Chondrocyte (in vitro differentiated cells): ENCODE measurements at regions not wholly inside any gene's neighbourhood (a gene's known extent, or its start where the extent isn't known, plus 50 kb on each side); places are given as distances from the start of the nearest gene placed in this dataset.

Source experiments
- DNase-seq: peaks from one replicate; pipeline ENCODE4 v3.0.0; 2021; ENCODE audit warnings: mixed read lengths, low spot score
- H3K27ac Mint-ChIP-seq: one replicate; pipeline ENCODE4 v1.8.0; 2021; ENCODE audit warnings: mild to moderate bottlenecking, moderate library complexity, mixed read lengths; ENCODE audit not compliant: unreplicated experiment
- H3K27me3 Mint-ChIP-seq: 2 replicates; pipeline ENCODE4 v1.8.0; 2021; ENCODE audit warnings: low read depth, mixed read lengths
- H3K36me3 Mint-ChIP-seq: 2 replicates; pipeline ENCODE4 v1.8.0; 2021; ENCODE audit warnings: low read depth, mixed read lengths
- H3K4me1 Mint-ChIP-seq: 2 replicates; pipeline ENCODE4 v1.8.0; 2021; ENCODE audit warnings: low read depth, mild to moderate bottlenecking, mixed read lengths
- H3K4me3 Mint-ChIP-seq: one replicate; pipeline ENCODE4 v1.8.0; 2021; ENCODE audit warnings: mild to moderate bottlenecking, moderate library complexity, mixed read lengths; ENCODE audit not compliant: unreplicated experiment
- H3K9me3 Mint-ChIP-seq: 2 replicates; pipeline ENCODE4 v1.8.0; 2021; ENCODE audit warnings: low read depth, mixed read lengths
- TF ChIP-seq, protein P1 (sequence below): fragments of 200-600 bp; sonication (generic); IDR thresholded peaks from 2 replicates; pipeline ENCODE4 v1.5.0; 2021; ENCODE audit warnings: antibody characterized with exemption, mild to moderate bottlenecking, moderate library complexity

DNA sequence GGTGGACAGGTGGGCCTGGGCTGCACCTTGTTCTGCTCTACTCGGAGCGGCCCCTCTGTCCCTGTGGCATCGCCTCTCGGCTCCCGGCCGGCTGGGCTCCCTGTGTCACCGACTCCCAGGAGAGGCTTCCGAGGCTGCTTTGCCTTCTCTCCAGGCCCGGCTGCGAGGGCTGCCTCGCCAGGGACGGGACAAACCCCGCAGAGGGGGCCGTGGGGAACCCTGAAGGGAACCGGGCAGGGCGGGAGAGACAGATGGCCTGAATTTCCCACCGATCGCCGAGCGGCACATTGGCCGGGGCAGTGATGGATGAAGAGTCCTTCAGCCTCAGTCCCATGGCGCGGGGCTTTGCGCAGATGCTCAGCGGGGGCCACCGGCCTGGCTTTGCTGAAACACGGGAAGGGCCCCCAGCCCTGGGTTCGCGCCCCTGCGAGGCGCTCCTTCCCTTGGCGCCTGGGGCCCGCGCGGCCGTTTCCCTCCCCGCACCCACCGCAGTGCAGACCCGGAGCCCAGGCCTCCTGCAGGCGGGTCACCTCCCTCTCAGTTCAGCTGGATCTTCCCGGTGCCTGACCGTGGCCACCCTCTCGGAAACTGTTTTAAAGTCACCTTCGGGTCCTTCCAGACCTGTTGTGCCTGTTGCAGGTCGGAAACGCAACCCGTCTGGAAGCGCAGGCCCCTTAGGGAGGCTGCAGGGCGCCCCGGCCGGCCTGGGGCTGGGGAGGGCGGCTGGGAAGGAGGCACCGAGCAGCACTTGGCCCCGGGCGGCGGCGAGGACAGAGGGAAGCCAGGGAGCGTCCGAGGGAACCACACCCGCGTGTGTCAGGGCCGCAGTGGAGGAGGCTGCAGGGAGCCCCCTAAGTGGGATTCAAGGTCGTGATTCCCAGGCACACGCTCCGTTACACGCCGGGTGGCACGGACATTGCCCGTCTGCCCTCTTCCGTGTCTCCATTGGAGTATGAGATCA is 341.9 kb upstream of the SALL3 start:
- Mint-ChIP-seq H3K4me1 (no peaks in the 10 kb centered on the region), H3K27ac (no peak overlapping the region), H3K27me3 (no peaks in the 10 kb centered on the region), H3K4me3 (no peak overlapping the region), H3K9me3 (peaks cover 14% of the 10 kb centered on the region), H3K36me3 (no peaks in the 10 kb centered on the region)
- TF ChIP-seq, protein P1, sequence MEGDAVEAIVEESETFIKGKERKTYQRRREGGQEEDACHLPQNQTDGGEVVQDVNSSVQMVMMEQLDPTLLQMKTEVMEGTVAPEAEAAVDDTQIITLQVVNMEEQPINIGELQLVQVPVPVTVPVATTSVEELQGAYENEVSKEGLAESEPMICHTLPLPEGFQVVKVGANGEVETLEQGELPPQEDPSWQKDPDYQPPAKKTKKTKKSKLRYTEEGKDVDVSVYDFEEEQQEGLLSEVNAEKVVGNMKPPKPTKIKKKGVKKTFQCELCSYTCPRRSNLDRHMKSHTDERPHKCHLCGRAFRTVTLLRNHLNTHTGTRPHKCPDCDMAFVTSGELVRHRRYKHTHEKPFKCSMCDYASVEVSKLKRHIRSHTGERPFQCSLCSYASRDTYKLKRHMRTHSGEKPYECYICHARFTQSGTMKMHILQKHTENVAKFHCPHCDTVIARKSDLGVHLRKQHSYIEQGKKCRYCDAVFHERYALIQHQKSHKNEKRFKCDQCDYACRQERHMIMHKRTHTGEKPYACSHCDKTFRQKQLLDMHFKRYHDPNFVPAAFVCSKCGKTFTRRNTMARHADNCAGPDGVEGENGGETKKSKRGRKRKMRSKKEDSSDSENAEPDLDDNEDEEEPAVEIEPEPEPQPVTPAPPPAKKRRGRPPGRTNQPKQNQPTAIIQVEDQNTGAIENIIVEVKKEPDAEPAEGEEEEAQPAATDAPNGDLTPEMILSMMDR = no peak
- no peak for DNase-seq

DNA sequence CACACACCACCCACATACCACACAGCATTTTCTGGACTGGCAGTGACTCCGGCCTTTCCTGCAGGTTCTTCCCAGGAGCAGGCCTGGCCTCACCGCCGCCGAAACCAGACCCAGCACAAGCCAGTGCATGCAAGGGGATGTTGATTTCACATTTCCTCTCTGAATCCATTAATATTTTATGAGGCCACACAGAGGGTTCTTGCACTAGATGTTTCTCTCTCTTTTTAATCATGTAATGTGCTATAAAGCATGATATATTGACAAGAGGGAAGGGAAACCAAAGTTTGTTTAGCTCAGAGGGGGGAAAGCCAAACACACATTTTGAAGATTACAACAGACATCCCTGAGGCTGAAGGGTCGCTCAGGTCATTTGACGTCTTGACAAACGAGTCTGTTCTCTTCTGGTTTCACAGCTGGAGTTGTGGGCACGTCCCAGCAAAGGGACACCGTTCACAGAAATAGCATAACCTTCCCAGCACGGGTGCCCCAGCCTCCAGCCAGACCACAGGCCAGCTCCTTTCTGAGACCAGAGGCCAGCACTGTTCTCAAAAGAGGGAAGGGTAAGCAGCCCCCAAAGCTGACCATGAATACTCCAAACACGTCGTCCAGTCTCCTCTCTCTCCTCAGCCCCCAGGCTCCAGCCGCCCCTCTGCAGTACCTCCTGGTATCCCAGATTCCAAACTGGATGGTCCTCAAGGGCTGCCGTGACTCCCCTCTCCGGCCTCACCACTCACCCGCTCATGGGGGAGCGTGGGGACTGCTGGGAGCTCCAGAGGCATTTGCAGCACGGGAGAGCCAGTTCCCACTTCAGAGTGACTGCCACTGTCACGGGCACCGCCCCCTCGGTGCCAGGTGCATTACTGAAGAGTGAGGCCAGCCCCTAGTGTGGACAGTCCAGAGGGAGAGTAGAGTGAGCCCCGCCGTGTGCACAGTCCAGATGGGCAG is 340.3 kb upstream of the SALL3 start:
- Mint-ChIP-seq H3K4me1 (no peaks in the 10 kb centered on the region), H3K27me3 (no peaks in the 10 kb centered on the region), H3K4me3 (no peak overlapping the region), H3K27ac (no peak overlapping the region), H3K9me3 (peaks cover 14% of the 10 kb centered on the region), H3K36me3 (no peaks in the 10 kb centered on the region)
- DNase-seq = no peak
- TF ChIP-seq, protein P1 = no peak

DNA sequence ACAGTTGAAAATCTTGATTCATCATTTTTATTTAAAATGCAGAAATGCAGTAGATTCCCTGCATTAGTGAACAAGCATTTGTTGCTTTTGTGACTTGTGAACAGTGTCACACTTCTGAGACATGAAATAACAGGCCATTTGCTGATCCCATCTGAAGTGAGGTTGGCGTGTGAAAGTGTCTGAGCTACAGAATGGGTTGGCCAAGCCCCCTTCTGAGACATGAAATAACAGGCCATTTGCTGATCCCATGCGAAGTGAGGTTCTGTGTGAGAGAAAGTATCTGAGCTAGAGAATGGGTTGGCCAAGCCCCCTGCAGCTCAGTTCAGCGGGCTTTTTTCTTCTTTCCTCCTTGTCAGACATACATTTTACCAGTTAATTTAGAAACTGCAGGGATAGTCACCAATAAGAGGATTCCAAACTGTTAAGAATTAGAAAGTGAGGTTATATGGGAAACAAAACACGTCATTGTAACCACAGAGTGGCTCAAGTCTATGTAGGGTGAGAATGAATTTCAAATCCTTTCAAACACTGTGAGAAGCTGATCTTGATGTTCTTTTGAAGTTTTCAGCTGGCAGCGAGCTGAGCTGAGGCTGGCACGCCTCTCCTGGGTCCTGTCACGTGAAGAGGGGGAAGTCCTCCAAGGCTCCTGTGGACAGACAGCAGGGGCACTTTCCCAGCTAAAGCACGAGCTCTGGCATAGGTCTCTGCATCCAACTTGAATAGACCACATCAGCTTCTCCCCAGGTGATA is 339.2 kb upstream of the SALL3 start:
- no peaks in the 10 kb centered on the region for H3K27me3 Mint-ChIP-seq
- no peaks in the 10 kb centered on the region for H3K4me1 Mint-ChIP-seq

DNA sequence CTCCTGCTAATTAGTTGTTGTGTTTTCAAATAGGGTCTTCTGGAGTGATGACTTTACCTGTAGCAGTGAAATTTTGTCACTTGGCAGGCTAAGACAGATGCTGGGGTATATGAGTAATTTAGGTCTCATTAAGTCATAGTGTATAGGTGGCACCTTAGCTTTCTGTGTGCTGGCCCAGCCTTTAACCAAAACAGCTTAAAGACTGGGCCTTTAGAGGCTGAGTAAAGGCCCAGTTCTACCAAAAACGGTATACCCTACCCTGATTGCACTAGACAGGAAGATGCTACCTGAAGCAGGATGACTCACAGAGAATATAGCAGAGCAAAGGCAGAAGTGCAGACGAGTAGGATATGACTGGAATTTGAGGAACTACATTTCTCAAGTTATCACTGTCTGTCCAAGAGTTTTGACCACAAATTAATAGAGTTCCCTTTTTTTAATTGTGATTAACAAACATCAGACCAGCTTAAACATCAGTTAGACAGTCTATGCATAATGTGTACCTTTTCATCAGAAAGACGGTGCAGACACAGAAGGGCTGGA is 337.9 kb upstream of the SALL3 start:
- no peaks in the 10 kb centered on the region for H3K27me3 Mint-ChIP-seq
- no peak for DNase-seq
- H3K27ac Mint-ChIP-seq = no peak overlapping the region
- peaks cover 5% of the 10 kb centered on the region for H3K9me3 Mint-ChIP-seq
- TF ChIP-seq, protein P1 = no peak
- no peak overlapping the region for H3K4me3 Mint-ChIP-seq
- H3K4me1 Mint-ChIP-seq = no peaks in the 10 kb centered on the region
- no peaks in the 10 kb centered on the region for H3K36me3 Mint-ChIP-seq

More for the DNA sequence above, 339.2 kb upstream of the SALL3 start:
- Mint-ChIP-seq H3K36me3 (no peaks in the 10 kb centered on the region), H3K4me3 (no peak overlapping the region), H3K27ac (no peak overlapping the region), H3K9me3 (peaks cover 14% of the 10 kb centered on the region)
- no peak for DNase-seq
- TF ChIP-seq, protein P1 = no peak
